ENCODE measurements at regions not wholly inside any gene's neighbourhood (a gene's known extent, or its start where the extent isn't known, plus 50 kb on each side); places are given as distances from the start of the nearest gene placed in this dataset.

- Histone ChIP-seq H4K20me1 (replicated peaks; ENCODE audit: control insufficient read depth, insufficient read depth, low read length) (no peaks in the 10 kb centered on the region), H3K27ac (ENCODE audit: extremely low read depth, low read depth, low read length) (no peak overlapping the region), H3K4me1 (replicated peaks in 1 of 2; ENCODE audit: control insufficient read depth in 2 of 2, insufficient read depth in 2 of 2, low read length in 2 of 2) (peaks cover 10 to 19% of the 10 kb centered on the region in 2 experiments), H3K9me3 (replicated peaks; ENCODE audit: control insufficient read depth, insufficient read depth, low read depth, low read length) (no peaks in the 10 kb centered on the region), H2AFZ (ENCODE audit: low read depth, low read length) (no peak overlapping the region), H3K9me1 (ENCODE audit: control insufficient read depth, insufficient read depth, low read length) (no peaks in the 10 kb centered on the region), H3K79me2 (ENCODE audit: control insufficient read depth, insufficient read depth, low read length) (no peaks in the 10 kb centered on the region), H3K36me3 (ENCODE audit: control insufficient read depth, insufficient read depth, low read length) (no peaks in the 10 kb centered on the region), H3K9ac (ENCODE audit: insufficient read depth in 1 of 2, low read depth in 2 of 2, low read length in 2 of 2) (no peak overlapping the region), H3K4me2 (ENCODE audit: insufficient read depth, low read length) (no peak overlapping the region), H3K27me3 (ENCODE audit: control insufficient read depth in 2 of 2, insufficient read depth in 2 of 2, low read length in 2 of 2) (no peaks in the 10 kb centered on the region), H3K4me3 (no peak overlapping the region)
- no TSS peak for BruUV-seq (replicated peaks)
- ATAC-seq = no peak
- TF ChIP-seq CREB1 (IDR thresholded peaks at IDR 0.05) = no peak
- TF ChIP-seq CREB1 (CRISPR knock-in tag; IDR thresholded peaks at IDR 0.05) = no peak
- no peak for TF ChIP-seq FOXO4 (CRISPR knock-in tag; IDR thresholded peaks at IDR 0.05)
- no peak for FAIRE-seq
- ChIA-PET CTCF (ENCODE audit: low intra/inter-chr PET ratio) (no interaction called here), POLR2A (no interaction called here)
- DNase-seq (ENCODE audit: extremely low read depth in 1 of 4, low spot score in 3 of 4) = no peak
- 66% methylated on average over 7 of the region's 7 CpGs for WGBS (ENCODE audit: insufficient coverage, low coverage, missing lambda C conversion rate)
- in situ Hi-C loops (cut with MboI) (no loop called here), intact Hi-C loops (cut with micrococcal nuclease) (no loop called here)
These were observed 57.4 kb upstream of the UBE2L5 start for GRCh38 chr13:30364876-30365275.

- Histone ChIP-seq H3K9me1 (ENCODE audit: control insufficient read depth, insufficient read depth, low read length) (no peaks in the 10 kb centered on the region), H3K27me3 (ENCODE audit: control insufficient read depth in 2 of 2, insufficient read depth in 2 of 2, low read length in 2 of 2) (no peaks in the 10 kb centered on the region), H4K20me1 (replicated peaks; ENCODE audit: control insufficient read depth, insufficient read depth, low read length) (no peaks in the 10 kb centered on the region), H3K9ac (ENCODE audit: insufficient read depth in 1 of 2, low read depth in 2 of 2, low read length in 2 of 2) (no peak overlapping the region), H3K36me3 (ENCODE audit: control insufficient read depth, insufficient read depth, low read length) (no peaks in the 10 kb centered on the region), H3K9me3 (replicated peaks; ENCODE audit: control insufficient read depth, insufficient read depth, low read depth, low read length) (no peaks in the 10 kb centered on the region), H3K4me1 (replicated peaks in 1 of 2; ENCODE audit: control insufficient read depth in 2 of 2, insufficient read depth in 2 of 2, low read length in 2 of 2) (peaks cover 10 to 19% of the 10 kb centered on the region in 2 experiments), H3K4me3 (no peak overlapping the region), H3K27ac (ENCODE audit: extremely low read depth, low read depth, low read length) (no peak overlapping the region), H2AFZ (ENCODE audit: low read depth, low read length) (no peak overlapping the region), H3K4me2 (ENCODE audit: insufficient read depth, low read length) (no peak overlapping the region), H3K79me2 (ENCODE audit: control insufficient read depth, insufficient read depth, low read length) (no peaks in the 10 kb centered on the region)
- ATAC-seq = no peak
- in situ Hi-C loops (cut with MboI) = no loop called here
- no peak for DNase-seq (ENCODE audit: extremely low read depth in 1 of 4, low spot score in 3 of 4)
- intact Hi-C loops (cut with micrococcal nuclease) = no loop called here
- POLR2A ChIA-PET = interaction anchor here (1.1 kb wide), 1 partner anchor 99 kb away, joined by 3 read pairs; no protein-coding TSS in a partner anchor
- no TSS peak for BruUV-seq (replicated peaks)
- TF ChIP-seq SOX6 (IDR thresholded peaks at IDR 0.05) (peak; percentile 68; the same call in 1 of the 2 replicates), CBX2 (IDR thresholded peaks at IDR 0.05; ENCODE audit: insufficient read depth, low read length, poor library complexity, severe bottlenecking) (no peak), TCF3 (CRISPR knock-in tag; IDR thresholded peaks at IDR 0.05) (peak; percentile 25; the same call in 1 of the 2 replicates)
- WGBS (ENCODE audit: insufficient coverage, low coverage, missing lambda C conversion rate) = 20% methylated on average over 1 of the region's 1 CpG
- CTCF ChIA-PET (ENCODE audit: low intra/inter-chr PET ratio) = no interaction called here
- no peak for FAIRE-seq
These were observed 56.2 kb upstream of the UBE2L5 start for GRCh38 chr13:30366088-30366487.
